IPS-NIHi7 (cell line): ENCODE measurements at regions not wholly inside any gene's neighbourhood (a gene's known extent, or its start where the extent isn't known, plus 50 kb on each side); places are given as distances from the start of the nearest gene placed in this dataset.
"Not testable (repeated sequence)": the region's sequence is repeated elsewhere in the genome, so short reads cannot be mapped to it uniquely, and the experiment has no call there.

Experiments
- DNase-seq: peaks from one replicate; pipeline ENCODE4 v3.0.0; 2012; ENCODE audit warnings: mixed read lengths; ENCODE audit errors: extremely low spot score

DNA sequence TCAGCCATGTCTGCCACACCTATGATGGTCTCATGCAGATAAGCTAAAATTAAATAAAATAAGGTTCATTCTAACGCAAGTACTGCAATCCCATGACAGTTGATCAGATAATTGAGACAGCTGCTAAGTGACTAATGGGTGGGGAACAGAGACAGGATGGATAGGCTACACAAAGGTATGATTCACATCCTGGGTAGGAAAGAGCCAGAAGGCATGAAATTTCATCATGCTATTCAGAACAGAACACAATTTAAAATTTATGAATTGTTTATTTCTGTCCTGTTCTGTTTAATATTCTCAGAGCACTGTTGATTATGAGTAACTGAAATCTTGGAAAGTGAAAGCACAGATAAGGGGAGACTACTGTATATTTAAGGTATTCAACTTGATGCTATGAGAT, 381.8 kb upstream of the SORCS1 start:
- DNase-seq, result no peak

DNA sequence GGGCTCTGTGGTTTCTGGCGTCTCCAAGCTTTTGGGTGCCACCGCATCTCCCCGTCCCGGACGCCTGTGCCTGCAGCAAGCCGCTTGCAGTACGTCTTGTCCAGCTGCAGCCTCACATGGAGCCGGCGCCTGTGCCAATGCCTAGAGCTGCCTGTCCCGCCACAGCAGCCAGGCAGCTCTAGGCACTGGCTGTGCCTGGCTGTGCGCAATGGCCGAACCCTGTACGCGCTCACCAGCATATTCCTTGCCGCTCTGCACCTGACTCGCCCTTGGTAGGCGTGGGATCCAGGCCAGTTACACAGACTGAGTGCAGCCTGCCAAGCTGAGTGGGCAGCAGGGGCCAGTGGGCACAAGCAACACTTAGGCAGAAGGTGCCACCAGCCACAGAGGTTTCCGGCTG, 381.2 kb upstream of the SORCS1 start:
- no peak for DNase-seq

DNA sequence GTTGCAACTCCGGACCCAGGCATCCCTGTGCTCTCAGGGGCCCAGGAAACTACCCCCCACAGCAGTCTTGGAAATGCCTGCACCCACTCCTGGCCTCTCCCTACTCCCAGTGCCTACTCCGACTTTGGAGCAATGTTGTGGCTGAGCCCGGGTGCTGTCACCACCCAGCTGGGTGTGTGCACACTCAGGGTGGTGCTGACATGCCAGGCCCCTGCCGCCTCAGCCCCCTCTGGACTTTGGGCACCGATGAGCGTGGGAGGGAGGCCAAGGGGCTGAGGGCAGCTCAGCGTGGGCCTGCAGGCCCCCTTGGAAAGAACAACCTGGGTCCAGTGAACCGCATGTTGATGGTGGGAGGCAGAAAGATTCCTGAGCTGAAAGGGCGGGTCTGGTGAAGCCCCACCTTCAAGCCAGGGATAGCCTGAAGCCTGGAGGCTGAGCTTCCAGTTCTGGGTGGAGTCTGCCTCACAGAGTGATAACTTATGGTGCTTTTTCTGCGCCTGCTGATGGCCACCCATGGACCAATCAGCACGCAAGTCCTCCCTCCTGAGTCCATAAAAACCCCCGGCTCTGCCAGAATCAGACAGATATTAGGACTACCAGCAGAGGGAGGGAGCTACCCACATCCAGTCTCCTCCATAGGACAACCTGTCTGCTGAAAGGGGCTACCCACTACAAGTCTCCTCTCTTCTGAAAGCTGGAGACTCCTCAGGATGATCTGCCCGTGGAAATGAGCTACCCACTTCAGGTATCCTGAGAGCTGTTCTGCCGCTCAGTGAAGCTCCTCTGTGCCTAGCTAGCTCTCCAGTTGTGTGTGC, 380.4 kb upstream of the SORCS1 start:
- peak; percentile 30 for DNase-seq

DNA sequence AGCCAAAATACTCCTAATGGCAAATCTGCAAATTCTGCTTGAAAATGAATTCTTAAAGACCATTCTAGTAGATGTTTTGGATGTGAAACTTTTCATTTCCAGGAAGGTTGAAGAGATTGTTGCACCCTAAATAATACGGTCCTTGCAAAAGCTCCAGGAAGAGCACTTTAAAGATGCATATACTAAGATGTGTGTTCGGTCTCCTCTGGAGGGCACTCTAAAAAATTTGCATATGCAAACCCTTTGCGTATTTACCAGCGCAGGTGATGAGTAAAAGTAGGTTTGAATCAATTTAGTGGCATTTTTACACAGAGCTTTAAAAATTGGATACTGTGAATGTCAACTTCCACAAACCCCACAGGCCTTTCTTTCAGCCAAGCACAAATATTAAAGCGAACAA, 378.1 kb upstream of the SORCS1 start:
- DNase-seq, result no peak

DNA sequence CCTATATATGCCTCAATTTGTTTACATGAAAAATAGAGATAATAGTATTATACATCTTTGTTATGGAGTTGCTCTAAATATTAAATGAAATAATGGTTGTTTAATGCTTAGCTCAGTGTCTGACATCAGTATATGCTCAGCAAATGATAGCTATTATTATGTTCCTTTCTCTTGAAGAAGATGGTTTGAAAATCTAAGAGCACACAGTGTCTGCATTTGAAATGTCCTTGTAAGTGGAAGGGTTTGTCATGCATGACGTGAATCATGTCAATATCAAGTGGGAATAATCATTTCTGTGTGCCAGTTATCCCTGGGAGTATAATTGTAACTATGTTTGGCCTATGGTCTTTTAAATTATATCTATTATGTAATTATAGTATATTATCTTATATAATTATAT, 377.5 kb upstream of the SORCS1 start:
- DNase-seq, result no peak

DNA sequence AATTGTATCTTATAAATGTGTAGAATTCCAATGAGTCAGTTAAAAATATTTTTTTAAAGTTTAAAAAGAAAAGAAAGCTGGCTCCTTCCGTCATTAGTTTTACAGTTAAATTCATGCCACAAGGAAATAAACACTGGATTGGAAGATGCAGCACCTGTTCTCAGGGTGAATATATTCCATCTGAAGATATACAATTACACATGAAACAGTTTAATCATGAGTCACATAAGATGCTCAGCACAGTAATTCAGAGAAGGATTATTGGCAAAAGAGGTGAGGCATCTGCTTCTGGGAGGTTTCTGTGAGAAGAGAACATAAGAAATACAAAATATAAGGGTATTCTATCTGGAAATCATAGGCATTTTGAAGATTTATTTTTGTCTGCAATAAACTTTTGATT, 376.5 kb upstream of the SORCS1 start:
- no peak for DNase-seq

DNA sequence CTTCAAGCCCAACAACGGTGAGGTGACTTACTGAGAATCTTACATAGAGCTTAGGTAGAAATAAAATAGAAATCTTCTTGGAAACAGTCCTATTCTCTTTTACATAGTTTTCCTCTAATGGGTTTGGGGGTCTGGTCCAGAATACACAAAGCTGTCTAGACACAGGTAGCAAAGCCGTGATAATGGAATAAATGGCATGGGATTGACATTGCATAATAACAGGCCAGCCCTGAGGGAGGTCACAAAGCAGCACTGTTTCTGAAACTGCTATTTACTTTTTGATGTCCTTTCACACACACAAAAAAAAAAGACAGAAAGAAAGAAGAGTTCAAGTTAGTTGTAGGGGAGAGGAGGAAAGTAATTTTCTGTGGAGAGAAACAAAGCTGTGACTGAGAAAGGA, 364.8 kb upstream of the SORCS1 start:
- DNase-seq, result no peak

DNA sequence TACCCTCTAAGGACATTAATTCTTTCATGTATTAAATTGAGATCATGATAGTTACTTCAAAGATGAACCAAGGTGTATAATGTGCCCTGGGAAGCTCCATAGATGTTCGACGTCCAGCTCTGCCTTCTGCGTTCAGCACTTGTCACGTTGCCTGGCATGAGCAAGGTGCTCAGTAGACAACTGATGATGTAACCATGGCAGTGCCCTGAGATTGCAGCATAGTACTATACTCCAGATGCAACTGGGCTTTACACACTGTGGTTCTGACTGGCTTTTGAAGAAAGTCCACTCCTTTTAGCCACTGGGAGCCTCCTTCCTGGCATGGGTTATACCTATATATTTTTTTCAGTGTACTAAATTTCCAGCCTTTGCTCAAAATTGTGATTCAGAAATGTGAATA, 355.8 kb upstream of the SORCS1 start:
- DNase-seq, result no peak

DNA sequence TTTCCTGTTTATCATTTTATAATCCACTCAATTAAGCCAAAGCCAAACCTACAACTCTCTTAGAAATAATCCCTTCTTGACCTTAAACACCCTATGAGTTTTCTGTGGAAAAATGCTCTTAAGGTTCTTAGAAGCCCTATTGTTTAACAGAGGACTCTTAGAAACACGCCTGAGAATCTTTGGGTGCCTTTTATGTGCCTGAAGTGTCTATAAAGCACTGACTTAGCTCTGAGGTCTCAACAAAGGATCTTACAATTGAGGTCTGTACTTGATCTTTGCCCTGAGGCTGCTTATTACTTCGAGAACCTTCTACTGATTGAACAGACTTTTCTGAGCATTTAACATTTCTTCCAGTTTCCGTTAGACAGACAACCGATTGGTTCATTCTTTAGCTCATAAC, 353.3 kb upstream of the SORCS1 start:
- no peak for DNase-seq

DNA sequence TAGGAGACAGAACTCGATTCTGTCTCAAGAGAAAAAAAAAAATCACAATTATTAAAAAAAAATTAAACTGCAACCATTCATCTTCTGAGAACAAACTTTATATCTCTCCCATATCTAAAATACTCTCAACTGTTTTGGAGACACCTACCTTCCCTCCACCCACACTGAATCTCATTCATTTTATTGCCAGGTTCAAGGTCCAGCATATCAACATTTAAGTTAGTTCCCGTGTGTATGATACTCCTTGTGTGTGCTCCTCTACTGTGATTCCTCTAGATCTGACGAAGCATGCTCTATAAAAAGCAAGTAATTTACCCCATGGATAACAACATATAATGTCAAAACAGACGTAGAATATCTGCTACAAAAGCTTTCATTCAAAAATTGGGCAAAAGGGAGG, 351.8 kb upstream of the SORCS1 start:
- DNase-seq, result no peak

DNA sequence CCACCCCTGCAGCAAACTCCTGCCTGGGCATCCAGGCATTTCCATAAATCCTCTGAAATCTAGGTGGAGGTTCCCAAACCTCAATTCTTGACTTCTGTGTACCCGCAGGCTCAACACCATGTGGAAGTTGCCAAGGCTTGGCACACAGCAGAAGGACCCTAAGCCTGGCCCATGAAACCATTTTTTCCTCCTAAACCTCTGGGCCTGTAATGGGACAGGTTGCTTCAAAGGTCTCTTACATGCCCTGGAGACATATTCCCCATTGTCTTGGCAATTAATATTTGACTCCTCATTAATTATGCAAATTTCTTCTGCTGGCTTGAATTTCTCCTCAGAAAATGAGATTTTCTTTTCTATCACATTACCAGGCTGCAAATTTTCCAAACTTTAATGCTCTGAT, 339.5 kb upstream of the SORCS1 start:
- DNase-seq, result not testable (repeated sequence)

DNA sequence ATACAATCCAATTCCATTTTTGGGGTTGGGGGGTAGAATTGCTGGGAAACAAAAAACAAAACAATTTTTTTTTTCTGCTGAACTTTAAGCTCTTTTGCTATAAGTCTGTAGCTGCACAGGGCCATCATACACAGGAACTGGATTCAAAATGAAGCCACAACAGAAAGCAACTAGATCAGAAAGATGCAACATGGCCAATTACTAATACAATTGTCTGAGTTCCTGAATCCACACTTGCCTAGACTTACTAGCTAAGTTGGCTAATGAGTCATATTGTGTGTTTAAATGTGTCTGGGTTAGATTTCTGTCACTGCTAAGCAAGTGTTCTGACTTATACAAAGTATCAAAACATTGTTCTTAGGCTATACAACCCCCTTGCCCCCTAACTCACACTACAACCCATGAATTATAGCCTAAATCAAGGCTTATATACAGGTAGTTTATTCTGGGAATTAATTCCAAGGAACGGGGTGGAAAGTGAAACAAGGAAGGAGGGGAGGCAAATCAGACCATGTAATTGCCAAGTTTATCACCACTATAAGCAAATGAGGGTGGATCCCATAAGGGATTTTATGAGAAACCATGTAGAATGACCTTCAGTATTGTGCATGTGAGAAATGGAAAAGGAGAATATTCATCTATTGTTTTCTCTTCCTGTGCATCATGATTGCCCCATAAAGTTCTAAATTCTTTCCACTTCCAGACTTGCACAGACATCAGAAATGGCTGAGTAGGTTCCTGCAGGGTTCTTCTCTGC, 337.9 kb upstream of the SORCS1 start:
- DNase-seq, result no peak

DNA sequence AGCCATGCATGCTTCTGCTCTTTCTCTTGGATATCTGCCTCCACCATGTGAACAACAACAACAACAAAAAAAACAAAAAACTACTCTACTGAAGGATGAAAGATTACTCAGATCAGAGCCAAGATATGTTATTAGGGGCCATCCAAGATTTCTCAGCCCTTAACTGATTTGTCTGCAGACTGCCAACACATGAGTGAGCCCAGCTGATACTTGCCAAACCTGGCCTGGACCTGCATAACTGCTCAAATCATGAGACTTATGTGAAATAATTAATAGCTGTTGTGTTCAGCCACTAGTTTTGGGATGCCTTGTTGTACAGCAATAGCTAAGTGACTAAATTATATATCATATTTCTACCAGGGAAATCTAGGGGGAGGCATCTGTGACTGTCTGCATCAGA, 334.5 kb upstream of the SORCS1 start:
- no peak for DNase-seq

DNA sequence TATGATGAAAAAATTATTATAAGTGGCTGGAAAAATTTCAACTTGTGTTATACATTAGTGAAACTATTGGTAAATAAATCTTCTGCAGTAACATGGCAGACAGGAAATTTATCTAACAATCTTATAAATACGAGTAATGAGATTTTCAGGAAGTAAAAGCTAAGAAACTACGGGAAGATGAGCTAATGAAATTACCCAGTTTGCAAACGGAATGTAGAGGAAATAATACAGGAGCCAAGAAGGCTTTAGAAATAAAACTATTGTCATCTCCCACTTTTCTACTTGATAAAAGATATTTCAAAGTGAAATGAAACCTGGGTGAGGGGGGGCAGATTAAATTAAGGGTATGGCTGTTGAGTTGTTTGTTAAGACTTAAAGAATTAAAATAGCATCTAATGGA, 332.5 kb upstream of the SORCS1 start:
- no peak for DNase-seq

DNA sequence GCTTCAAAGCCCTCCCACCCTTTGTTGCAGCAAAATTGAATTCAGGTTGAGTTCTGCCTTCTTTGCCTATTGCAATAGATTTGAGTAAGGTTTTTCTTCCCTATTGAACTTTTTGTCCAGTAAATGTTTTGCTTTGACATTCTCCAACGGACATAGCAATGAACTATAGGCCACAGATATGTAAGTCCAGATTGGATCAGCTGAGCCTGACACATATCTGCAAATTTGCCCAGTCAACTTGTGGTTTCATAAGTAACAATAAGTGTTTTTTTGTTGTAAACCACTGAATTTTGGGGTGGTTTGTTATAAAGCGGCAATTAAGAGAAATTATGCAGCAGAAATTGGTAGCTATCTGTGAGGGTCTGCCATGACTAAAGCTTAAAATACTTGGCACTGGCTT, 332.1 kb upstream of the SORCS1 start:
- DNase-seq, result no peak

DNA sequence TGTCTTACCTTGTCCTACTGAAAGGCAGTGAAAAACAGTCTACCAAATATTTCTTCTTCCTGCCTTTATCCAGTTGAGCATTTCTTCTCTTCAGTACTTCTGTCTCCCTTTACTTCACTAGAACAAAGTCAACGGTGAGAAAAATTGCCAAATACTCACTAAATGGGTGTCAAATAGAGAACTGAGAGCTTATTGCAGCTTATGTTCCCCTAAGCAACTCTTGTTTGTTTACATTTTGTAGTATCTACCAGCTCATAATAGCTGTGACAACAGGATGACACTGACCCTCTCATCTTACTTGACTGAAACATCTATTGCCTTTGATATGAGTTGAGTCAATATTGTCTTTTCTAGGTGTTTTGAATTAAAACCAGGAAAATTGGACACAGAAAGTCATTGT, 327.9 kb upstream of the SORCS1 start:
- DNase-seq, result no peak

DNA sequence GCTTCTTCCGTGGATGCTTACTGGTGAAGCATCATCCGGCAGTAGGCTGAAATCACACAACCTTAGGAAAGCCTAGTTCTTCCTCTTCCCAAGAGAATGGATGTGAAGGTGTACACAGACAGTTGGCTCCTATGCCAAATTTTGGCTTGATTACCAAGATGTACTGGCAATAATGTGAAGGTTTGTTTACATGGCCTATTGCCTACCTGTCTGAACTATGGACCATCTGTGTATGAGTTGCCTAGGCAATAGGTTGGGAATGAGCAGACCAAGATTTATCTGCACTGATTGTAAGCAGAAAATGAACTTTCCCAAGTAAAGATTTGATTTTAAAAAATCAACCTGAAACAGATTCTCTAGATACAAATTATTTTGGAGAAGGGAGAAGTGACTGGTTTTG, 325.9 kb upstream of the SORCS1 start:
- DNase-seq, result no peak

DNA sequence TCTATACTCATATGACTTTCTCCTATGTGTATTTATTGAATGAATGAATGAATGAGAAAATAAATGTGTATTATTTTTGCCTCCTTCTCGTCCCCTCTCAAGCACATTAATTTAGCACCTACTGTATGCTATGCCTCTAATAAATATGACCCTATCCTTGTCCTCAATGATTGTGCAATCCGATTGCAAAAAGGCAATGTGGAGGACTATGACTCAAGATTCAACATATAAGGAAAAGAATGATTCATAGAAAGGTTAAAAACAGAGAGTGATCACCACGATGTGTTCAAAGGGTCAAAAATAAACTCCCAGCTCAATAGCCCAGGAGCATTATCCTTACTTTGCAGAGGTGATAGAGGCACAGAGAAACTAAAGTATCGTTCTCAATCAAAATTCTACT, 322.8 kb upstream of the SORCS1 start:
- DNase-seq, result no peak

DNA sequence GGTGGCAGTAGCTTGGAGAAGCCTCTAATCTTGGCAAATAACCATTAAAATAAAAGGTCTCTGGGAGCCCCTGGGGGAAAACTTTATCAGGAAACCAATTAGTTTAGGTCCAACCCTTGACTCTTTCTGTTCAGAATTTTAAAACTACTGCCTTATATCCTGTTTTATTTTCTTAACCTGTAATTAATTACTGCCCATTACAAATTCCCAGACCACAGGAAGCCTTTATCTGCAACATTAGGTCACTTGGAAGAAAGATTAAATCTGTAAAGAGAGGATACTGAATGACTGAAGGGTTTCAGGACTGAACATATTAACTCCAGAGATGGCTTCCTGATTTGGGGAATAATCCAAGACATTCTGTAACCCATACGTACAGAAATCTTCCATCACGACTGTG, 320.5 kb upstream of the SORCS1 start:
- DNase-seq, result no peak

DNA sequence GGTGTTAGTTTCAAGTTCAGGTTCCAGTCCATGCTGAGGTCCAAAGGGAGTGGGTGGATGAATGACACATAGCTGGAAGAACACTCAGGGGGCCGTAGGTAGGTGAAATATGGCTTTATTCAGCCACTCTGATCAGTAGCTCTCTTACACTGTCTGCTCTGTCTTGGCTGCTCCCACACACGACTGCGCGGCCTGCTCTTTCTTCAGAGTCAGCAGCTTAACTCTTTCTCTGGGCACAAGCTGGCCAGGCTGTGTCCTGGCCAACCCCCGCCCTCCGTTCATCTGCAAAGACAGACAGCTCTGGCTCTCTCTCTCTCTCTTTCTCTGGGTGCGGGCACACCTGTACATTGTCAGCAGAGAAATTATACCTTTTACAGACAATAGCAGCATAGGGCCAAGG, 317.4 kb upstream of the SORCS1 start:
- no peak for DNase-seq

DNA sequence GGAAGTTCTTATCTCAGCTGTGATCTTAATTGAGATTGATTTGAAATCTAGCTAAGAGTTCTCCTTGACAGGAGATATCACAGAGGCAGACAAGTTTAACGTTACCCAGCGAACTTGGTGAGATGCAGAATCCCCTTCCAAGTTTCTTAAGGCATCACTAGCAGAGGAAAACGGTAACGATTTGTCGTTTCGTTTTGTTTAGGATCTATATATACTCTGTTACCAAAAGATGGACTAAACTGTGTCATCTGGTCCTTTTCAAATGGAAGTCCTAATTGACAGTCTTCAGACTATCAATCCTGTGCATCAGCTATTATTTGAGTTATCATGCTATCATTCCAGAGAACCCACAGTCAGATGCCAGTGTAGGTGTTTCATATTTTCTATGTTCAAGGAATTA, 316.7 kb upstream of the SORCS1 start:
- no peak for DNase-seq

DNA sequence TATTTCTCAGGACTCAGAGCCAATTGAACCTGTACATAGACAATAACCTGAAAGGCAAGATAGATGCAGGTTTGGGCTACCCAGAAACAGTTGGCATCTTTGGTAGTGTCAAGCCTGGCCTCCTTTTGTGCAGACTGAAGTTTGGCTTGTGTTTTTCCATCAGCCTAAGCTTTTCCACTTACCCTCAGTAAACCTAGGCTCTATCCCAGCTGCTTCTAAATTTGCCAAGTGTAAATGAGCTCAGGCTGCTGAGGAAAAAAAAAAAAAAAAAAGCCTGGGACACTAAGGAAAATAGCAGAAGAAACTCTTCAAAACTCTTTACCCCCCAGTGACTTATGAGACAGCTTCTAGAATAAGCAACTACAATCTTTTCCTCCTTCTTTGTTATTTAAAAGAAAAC, 316.3 kb upstream of the SORCS1 start:
- no peak for DNase-seq

DNA sequence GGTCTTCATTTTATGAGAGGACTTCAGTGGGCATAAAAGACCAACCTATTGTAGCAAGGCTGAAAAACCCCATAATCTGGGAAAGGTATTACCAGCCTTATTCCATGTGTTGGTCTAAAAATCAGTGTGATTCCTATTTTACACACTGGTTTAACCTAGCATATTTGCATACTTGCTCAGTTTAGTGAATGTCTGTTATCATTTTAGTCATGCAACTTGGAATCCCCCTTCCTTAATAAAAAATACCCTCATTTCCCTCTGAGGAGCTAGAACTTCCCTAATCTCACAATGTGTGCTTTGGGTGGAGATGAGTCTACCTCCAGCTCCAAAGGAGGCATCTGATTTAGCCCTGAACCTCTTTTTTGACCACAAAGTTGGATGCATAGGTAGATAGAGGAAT, 312.8 kb upstream of the SORCS1 start:
- DNase-seq, result no peak

DNA sequence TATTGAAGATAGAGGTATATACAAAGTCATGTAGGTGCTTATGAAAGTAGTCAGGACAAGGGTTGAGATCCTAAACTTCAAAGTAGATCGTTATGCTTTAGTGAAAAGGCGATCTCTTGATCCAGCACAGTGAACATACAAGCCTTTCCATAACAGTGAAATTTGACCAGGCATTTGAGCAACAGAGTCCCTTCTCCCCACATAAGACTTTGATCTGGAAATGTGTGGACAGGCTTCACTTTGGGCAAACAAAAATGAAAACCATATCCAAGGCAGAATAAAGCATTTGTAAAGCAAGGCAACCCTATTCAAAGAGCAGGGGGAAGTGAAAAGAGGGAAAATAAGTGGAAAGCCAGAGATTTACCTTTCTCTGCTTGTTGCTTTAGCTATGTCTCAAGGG, 311.9 kb upstream of the SORCS1 start:
- DNase-seq, result no peak
